ENCODE measurements at regions not wholly inside any gene's neighbourhood (a gene's known extent, or its start where the extent isn't known, plus 50 kb on each side); places are given as distances from the start of the nearest gene placed in this dataset.

GRCh38 chr18:56479841-56480240 is 158.6 kb downstream of the TXNL1 start:
- TF ChIP-seq CTCF (conservative IDR thresholded peaks at IDR 0.05; ENCODE audit: low read length), result no peak
- peak; percentile 7 for DNase-seq (ENCODE audit: low read depth)
- H3K4me3 ChIP-seq (ENCODE audit: low read length), result no peak overlapping the region

- no peak overlapping the region for H3K4me3 ChIP-seq (ENCODE audit: low read length)
- TF ChIP-seq CTCF (conservative IDR thresholded peaks at IDR 0.05; ENCODE audit: low read length), result no peak
- peak; percentile 59 for DNase-seq (ENCODE audit: low read depth)
Measured at GRCh38 chr18:56475250-56475649, 163.1 kb downstream of the TXNL1 start.

GRCh38 chr18:56473400-56474024 is 164.9 kb downstream of the TXNL1 start:
- no peak for TF ChIP-seq CTCF (conservative IDR thresholded peaks at IDR 0.05; ENCODE audit: low read length)
- no peak overlapping the region for H3K4me3 ChIP-seq (ENCODE audit: low read length)
- DNase-seq (ENCODE audit: low read depth), result no peak

GRCh38 chr18:56470406-56471351 is 167.7 kb downstream of the TXNL1 start:
- H3K4me3 ChIP-seq (ENCODE audit: low read length), result no peak overlapping the region
- DNase-seq (ENCODE audit: low read depth), result no peak
- TF ChIP-seq CTCF (conservative IDR thresholded peaks at IDR 0.05; ENCODE audit: low read length), result no peak

GRCh38 chr18:56469582-56469981 is 168.8 kb downstream of the TXNL1 start:
- no peak for DNase-seq (ENCODE audit: low read depth)
- no peak overlapping the region for H3K4me3 ChIP-seq (ENCODE audit: low read length)
- no peak for TF ChIP-seq CTCF (conservative IDR thresholded peaks at IDR 0.05; ENCODE audit: low read length)

- no peak for TF ChIP-seq CTCF (conservative IDR thresholded peaks at IDR 0.05; ENCODE audit: low read length)
- H3K4me3 ChIP-seq (ENCODE audit: low read length), result no peak overlapping the region
- DNase-seq (ENCODE audit: low read depth), result no peak
Measured at GRCh38 chr18:56468396-56468795, 170.0 kb downstream of the TXNL1 start.

GRCh38 chr18:56462276-56462675 is 176.1 kb downstream of the TXNL1 start:
- no peak overlapping the region for H3K4me3 ChIP-seq (ENCODE audit: low read length)
- no peak for TF ChIP-seq CTCF (conservative IDR thresholded peaks at IDR 0.05; ENCODE audit: low read length)
- DNase-seq (ENCODE audit: low read depth), result peak; percentile 34
